SU-DHL-6 (cell line): ENCODE measurements at regions not wholly inside any gene's neighbourhood (a gene's known extent, or its start where the extent isn't known, plus 50 kb on each side); places are given as distances from the start of the nearest gene placed in this dataset.

Experiments
- H2AFZ ChIP-seq: fragments of 200-600 bp; sonication (generic); 2 replicates; pipeline ENCODE4 v1.6.1; 2014; ENCODE audit warnings: low read depth, mild to moderate bottlenecking, moderate library complexity, mixed read lengths, antibody characterized with exemption, low read length; ENCODE audit not compliant: severe bottlenecking
- H3F3A ChIP-seq: fragments of 200-600 bp; shearing (Covaris generic); 2 replicates; pipeline ENCODE4 v1.6.0; 2016; ENCODE audit warnings: antibody characterized with exemption, mild to moderate bottlenecking; ENCODE audit not compliant: insufficient read depth
- H3K27ac ChIP-seq: fragments of 200-600 bp; sonication (generic); 2 replicates; pipeline ENCODE4 v1.5.1; 2016; ENCODE audit warnings: low read depth, mild to moderate bottlenecking, low read length, moderate library complexity, mixed read lengths
- H3K27me3 ChIP-seq: fragments of 200-600 bp; sonication (generic), shearing (Covaris generic); 2 replicates; pipeline ENCODE4 v1.6.0; 2014; ENCODE audit warnings: mild to moderate bottlenecking, low read length
- H3K36me3 ChIP-seq: fragments of 200-600 bp; sonication (generic); 2 replicates; pipeline ENCODE4 v1.6.1; 2014; ENCODE audit warnings: mild to moderate bottlenecking, low read length, mixed read lengths
- H3K4me2 ChIP-seq: fragments of 300-600, 200-600 bp; shearing (Covaris generic), sonication (generic); 2 replicates; pipeline ENCODE4 v1.6.0; 2014; ENCODE audit warnings: low read length, low read depth, mild to moderate bottlenecking; ENCODE audit not compliant: poor library complexity, severe bottlenecking
- H3K4me3 ChIP-seq: fragments of 200-600 bp; sonication (generic); 2 replicates; pipeline ENCODE4 v1.5.1; 2014; ENCODE audit warnings: antibody characterized with exemption, low read length, mild to moderate bottlenecking, mixed read lengths; ENCODE audit not compliant: insufficient read depth, poor library complexity, severe bottlenecking
- H3K79me2 ChIP-seq: fragments of 200-600 bp; sonication (generic); 2 replicates; pipeline ENCODE4 v1.6.1; 2014; ENCODE audit warnings: mild to moderate bottlenecking, low read length, moderate library complexity; ENCODE audit not compliant: insufficient read depth
- H3K9ac ChIP-seq: fragments of 200-600 bp; sonication (generic); 2 replicates; pipeline ENCODE4 v1.7.0; 2014; ENCODE audit warnings: mild to moderate bottlenecking, low read length
- H3K9me2 ChIP-seq: fragments of 200-600 bp; sonication (generic); replicated peaks from 2 replicates; pipeline ENCODE4 v1.6.1; 2014; ENCODE audit warnings: low read length; ENCODE audit not compliant: insufficient read depth
- H3K9me3 ChIP-seq: fragments of 200-600 bp; sonication (generic); 2 replicates; pipeline ENCODE4 v1.6.1; 2014; ENCODE audit warnings: low read length, mixed read lengths; ENCODE audit not compliant: insufficient read depth
- H4K20me1 ChIP-seq: fragments of 200-600 bp; sonication (generic); 2 replicates; pipeline ENCODE4 v1.6.1; 2014; ENCODE audit warnings: low read depth, mild to moderate bottlenecking, antibody characterized with exemption, low read length, moderate library complexity, mixed read lengths
- CTCF ChIP-seq: fragments of 200-600 bp; sonication (generic); IDR thresholded peaks from one replicate; pipeline ENCODE4 v1.5.1; 2017; ENCODE audit warnings: antibody characterized with exemption, mild to moderate bottlenecking, low read length, moderate library complexity; ENCODE audit not compliant: insufficient read depth, poor library complexity, severe bottlenecking
- EZH2phosphoT487 ChIP-seq: fragments of 200-600 bp; sonication (generic), shearing (Covaris generic); conservative IDR thresholded peaks from 2 replicates; pipeline ENCODE4 v1.6.1; 2018; ENCODE audit warnings: mild to moderate bottlenecking, antibody characterized with exemption, low read length, moderate library complexity, mixed read lengths

GRCh38 chr3:102000620-102001209 is 151.4 kb downstream of the NFKBIZ start:
- peak overlapping the region; percentile 17 for H2AFZ ChIP-seq
- H3K9ac ChIP-seq: no peak overlapping the region
- H3K27ac ChIP-seq: no peak overlapping the region
- no peaks in the 10 kb centered on the region for H3K27me3 ChIP-seq
- H3K36me3 ChIP-seq: no peaks in the 10 kb centered on the region
- no peak for TF ChIP-seq CTCF
- no peak for TF ChIP-seq EZH2phosphoT487
- no peaks in the 10 kb centered on the region for H3K9me3 ChIP-seq
- H3K4me3 ChIP-seq: no peak overlapping the region
- H4K20me1 ChIP-seq: no peaks in the 10 kb centered on the region
- H3F3A ChIP-seq: peaks cover 20% of the 10 kb centered on the region; the same call in 1 of the 2 replicates
- H3K9me2 ChIP-seq: no peaks in the 10 kb centered on the region
- H3K4me2 ChIP-seq: no peak overlapping the region
- H3K79me2 ChIP-seq: no peaks in the 10 kb centered on the region

- H3K9me3 ChIP-seq: no peaks in the 10 kb centered on the region
- H3K4me3 ChIP-seq: no peak overlapping the region
- H4K20me1 ChIP-seq: no peaks in the 10 kb centered on the region
- no peak overlapping the region for H2AFZ ChIP-seq
- no peaks in the 10 kb centered on the region for H3K27me3 ChIP-seq
- no peaks in the 10 kb centered on the region for H3K9me2 ChIP-seq
- peaks cover 20% of the 10 kb centered on the region; the same call in 1 of the 2 replicates for H3F3A ChIP-seq
- TF ChIP-seq EZH2phosphoT487 (no peak), CTCF (no peak)
- no peaks in the 10 kb centered on the region for H3K79me2 ChIP-seq
- H3K9ac ChIP-seq: no peak overlapping the region
- H3K36me3 ChIP-seq: no peaks in the 10 kb centered on the region
- H3K4me2 ChIP-seq: no peak overlapping the region
- no peak overlapping the region for H3K27ac ChIP-seq
Measured at GRCh38 chr3:102002056-102002455, 152.7 kb downstream of the NFKBIZ start.

DNA sequence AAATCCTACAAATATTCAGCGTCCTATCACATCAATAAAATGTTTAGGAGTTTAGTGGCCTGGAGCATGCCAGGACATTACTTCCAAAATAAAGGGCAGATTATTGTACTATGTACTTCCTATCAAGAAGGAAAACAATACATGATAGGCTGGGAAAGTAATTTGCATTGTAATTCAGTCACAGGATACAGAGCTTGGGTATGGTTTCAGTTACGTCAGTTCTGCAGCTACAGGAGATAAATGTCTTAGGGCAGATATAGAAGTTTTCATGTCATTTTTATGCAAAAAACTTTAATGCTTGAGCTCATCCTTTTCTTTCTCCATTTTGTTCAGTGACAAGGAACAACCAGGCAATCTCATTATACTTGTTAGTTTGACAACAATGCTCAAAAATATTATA is 155.2 kb downstream of the NFKBIZ start:
- Histone ChIP-seq H3K4me2 (no peak overlapping the region), H3K4me3 (no peak overlapping the region), H3K79me2 (no peaks in the 10 kb centered on the region), H3K27ac (no peak overlapping the region), H3K9me2 (no peaks in the 10 kb centered on the region), H3K9me3 (no peaks in the 10 kb centered on the region; the same call in 1 of the 2 replicates), H2AFZ (no peak overlapping the region), H3K36me3 (no peaks in the 10 kb centered on the region), H3K27me3 (no peaks in the 10 kb centered on the region), H3F3A (peaks cover 5% of the 10 kb centered on the region; the same call in 1 of the 2 replicates), H3K9ac (no peak overlapping the region), H4K20me1 (no peaks in the 10 kb centered on the region)
- no peak for TF ChIP-seq EZH2phosphoT487
- no peak for TF ChIP-seq CTCF
